GM23338 (cell line): ENCODE measurements at regions not wholly inside any gene's neighbourhood (a gene's known extent, or its start where the extent isn't known, plus 50 kb on each side); places are given as distances from the start of the nearest gene placed in this dataset.
"Not testable (repeated sequence)": the region's sequence is repeated elsewhere in the genome, so short reads cannot be mapped to it uniquely, and the experiment has no call there.

Source experiments
- ATAC-seq: fragments of 200-7000 bp; cut with Tn5 transposase; 3 replicates; pipeline ENCODE4 v1.9.1; 2020
- DNase-seq: peaks from one replicate; pipeline ENCODE4 v3.0.0-alpha.2; 2015; ENCODE audit warnings: low spot score
- H2AFZ ChIP-seq: fragments of 200-600 bp; sonication (generic); 2 replicates; pipeline ENCODE4 v1.8.0; 2016; ENCODE audit warnings: antibody characterized with exemption, mild to moderate bottlenecking, moderate library complexity
- H3F3A ChIP-seq: fragments of 200-600 bp; sonication (generic); replicated peaks from 2 replicates; pipeline ENCODE4 v1.8.0; 2017; ENCODE audit warnings: antibody characterized with exemption, mixed run types, low read depth
- H3K27ac ChIP-seq: fragments of 200-600 bp; sonication (generic); 2 replicates; pipeline ENCODE4 v1.6.1; 2016; ENCODE audit warnings: low read depth
- H3K27me3 ChIP-seq: fragments of 200-600 bp; sonication (generic); 2 replicates; pipeline ENCODE4 v1.8.0; 2016; ENCODE audit warnings: mild to moderate bottlenecking, mixed run types, moderate library complexity; ENCODE audit not compliant: insufficient read depth
- H3K36me3 ChIP-seq: fragments of 200-600 bp; sonication (generic); 2 replicates; pipeline ENCODE4 v1.8.0; 2016; ENCODE audit warnings: mild to moderate bottlenecking; ENCODE audit not compliant: insufficient read depth
- H3K4me1 ChIP-seq: fragments of 200-600 bp; sonication (generic); 2 replicates; pipeline ENCODE4 v1.8.0; 2016; ENCODE audit warnings: mild to moderate bottlenecking, moderate library complexity; ENCODE audit not compliant: insufficient read depth
- H3K4me2 ChIP-seq: fragments of 200-600 bp; sonication (generic); 2 replicates; pipeline ENCODE4 v1.7.1; 2017; ENCODE audit warnings: mixed run types
- H3K4me3 ChIP-seq: fragments of 200-600 bp; sonication (generic); 2 replicates; pipeline ENCODE4 v1.6.1; 2016; ENCODE audit warnings: mixed run types
- H3K79me2 ChIP-seq: fragments of 200-600 bp; sonication (generic); replicated peaks from 2 replicates; pipeline ENCODE4 v1.8.0; 2017; ENCODE audit warnings: mild to moderate bottlenecking; ENCODE audit not compliant: insufficient read depth
- H3K9me2 ChIP-seq: fragments of 200-600 bp; sonication (generic); 2 replicates; pipeline ENCODE4 v1.8.0; 2017; ENCODE audit not compliant: insufficient read depth
- H4K20me1 ChIP-seq: fragments of 200-600 bp; sonication (generic); replicated peaks from 2 replicates; pipeline ENCODE4 v1.8.0; 2017; ENCODE audit warnings: mild to moderate bottlenecking; ENCODE audit not compliant: insufficient read depth
- H3K27ac Mint-ChIP-seq: 2 replicates; pipeline ENCODE4 v1.8.0; 2020; ENCODE audit warnings: inconsistent platforms, mild to moderate bottlenecking, moderate library complexity, mixed read lengths
- H3K27me3 Mint-ChIP-seq: 3 replicates; pipeline ENCODE4 v1.8.0; 2022; ENCODE audit warnings: low read depth, mild to moderate bottlenecking, moderate library complexity, mixed read lengths, inconsistent platforms; ENCODE audit not compliant: insufficient read depth, poor library complexity
- H3K36me3 Mint-ChIP-seq: 3 replicates; pipeline ENCODE4 v1.8.0; 2021; ENCODE audit warnings: low read depth, mild to moderate bottlenecking, inconsistent platforms, moderate library complexity, mixed read lengths
- H3K4me1 Mint-ChIP-seq: 3 replicates; pipeline ENCODE4 v1.8.0; 2020; ENCODE audit warnings: mild to moderate bottlenecking, inconsistent platforms, mixed read lengths
- H3K4me3 Mint-ChIP-seq: 3 replicates; pipeline ENCODE4 v1.8.0; 2021; ENCODE audit warnings: moderate library complexity, mild to moderate bottlenecking, inconsistent platforms, mixed read lengths
- H3K9me3 Mint-ChIP-seq: 3 replicates; pipeline ENCODE4 v1.8.0; 2020; ENCODE audit warnings: moderate library complexity, mild to moderate bottlenecking, inconsistent platforms, mixed read lengths
- REST ChIP-seq: IDR thresholded peaks from one replicate; pipeline ENCODE4 v1.6.1; 2018; ENCODE audit warnings: antibody characterized with exemption; ENCODE audit not compliant: unreplicated experiment
- ZNF462 ChIP-seq: fragments of 250-450 bp; sonication (Bioruptor Pico); IDR thresholded peaks from 2 replicates; pipeline ENCODE4 v1.5.0; 2020; ENCODE audit warnings: mild to moderate bottlenecking, moderate library complexity

- no peak for TF ChIP-seq ZNF462 (CRISPR knock-in tag)
- TF ChIP-seq REST: no peak
These were observed 346.4 kb downstream of the ZNF674 start (continued) for GRCh38 chrX:46198858-46199257.

GRCh38 chrX:46186811-46187106, 358.5 kb downstream of the ZNF674 start:
- ATAC-seq, H3K27ac Mint-ChIP-seq, H3K9me2 ChIP-seq, H3K4me2 ChIP-seq, H3F3A ChIP-seq, H3K27ac ChIP-seq, H3K36me3 Mint-ChIP-seq, H3K4me3 Mint-ChIP-seq, DNase-seq, H3K27me3 ChIP-seq, H3K79me2 ChIP-seq, H3K36me3 ChIP-seq, H4K20me1 ChIP-seq, H3K9me3 Mint-ChIP-seq, H2AFZ ChIP-seq, H3K4me1 ChIP-seq, H3K27me3 Mint-ChIP-seq, H3K4me1 Mint-ChIP-seq, H3K4me3 ChIP-seq: not testable (repeated sequence)
